Chondrocyte (in vitro differentiated cells): ENCODE measurements at regions not wholly inside any gene's neighbourhood (a gene's known extent, or its start where the extent isn't known, plus 50 kb on each side); places are given as distances from the start of the nearest gene placed in this dataset.

Experiments
- DNase-seq: peaks from one replicate; pipeline ENCODE4 v3.0.0; 2021; ENCODE audit warnings: mixed read lengths, low spot score
- H3K27ac Mint-ChIP-seq: one replicate; pipeline ENCODE4 v1.8.0; 2021; ENCODE audit warnings: mild to moderate bottlenecking, moderate library complexity, mixed read lengths; ENCODE audit not compliant: unreplicated experiment
- H3K27me3 Mint-ChIP-seq: 2 replicates; pipeline ENCODE4 v1.8.0; 2021; ENCODE audit warnings: low read depth, mixed read lengths
- H3K36me3 Mint-ChIP-seq: 2 replicates; pipeline ENCODE4 v1.8.0; 2021; ENCODE audit warnings: low read depth, mixed read lengths
- H3K4me1 Mint-ChIP-seq: 2 replicates; pipeline ENCODE4 v1.8.0; 2021; ENCODE audit warnings: low read depth, mild to moderate bottlenecking, mixed read lengths
- H3K4me3 Mint-ChIP-seq: one replicate; pipeline ENCODE4 v1.8.0; 2021; ENCODE audit warnings: mild to moderate bottlenecking, moderate library complexity, mixed read lengths; ENCODE audit not compliant: unreplicated experiment
- H3K9me3 Mint-ChIP-seq: 2 replicates; pipeline ENCODE4 v1.8.0; 2021; ENCODE audit warnings: low read depth, mixed read lengths
- TF ChIP-seq, protein P1 (sequence below): fragments of 200-600 bp; sonication (generic); IDR thresholded peaks from 2 replicates; pipeline ENCODE4 v1.5.0; 2021; ENCODE audit warnings: antibody characterized with exemption, mild to moderate bottlenecking, moderate library complexity

DNA sequence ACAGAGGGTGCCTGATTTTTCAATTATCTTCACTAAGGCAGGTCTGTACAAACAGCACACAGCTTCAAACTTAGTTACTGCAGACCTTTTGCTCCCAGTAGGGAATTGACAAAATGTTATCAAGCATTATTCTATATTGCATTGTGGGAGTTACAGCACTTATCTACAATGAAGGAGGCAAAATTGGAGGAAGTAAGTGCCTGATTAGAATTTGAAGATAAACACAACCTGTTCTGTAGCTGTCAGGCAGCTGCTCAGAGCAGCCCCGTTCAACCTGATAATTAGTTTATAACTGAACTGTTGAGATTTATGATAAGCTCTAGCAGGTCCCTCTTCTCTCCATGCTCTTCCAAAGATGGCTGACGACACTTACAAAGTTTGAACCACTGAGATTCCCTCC is 364.4 kb upstream of the CYRIA start:
- H3K4me1 Mint-ChIP-seq, result no peaks in the 10 kb centered on the region
- H3K27me3 Mint-ChIP-seq, result peaks cover 7% of the 10 kb centered on the region
- H3K9me3 Mint-ChIP-seq, result peaks cover 5% of the 10 kb centered on the region
- H3K36me3 Mint-ChIP-seq, result no peaks in the 10 kb centered on the region
- no peak overlapping the region for H3K27ac Mint-ChIP-seq
- no peak overlapping the region for H3K4me3 Mint-ChIP-seq
- TF ChIP-seq, protein P1, sequence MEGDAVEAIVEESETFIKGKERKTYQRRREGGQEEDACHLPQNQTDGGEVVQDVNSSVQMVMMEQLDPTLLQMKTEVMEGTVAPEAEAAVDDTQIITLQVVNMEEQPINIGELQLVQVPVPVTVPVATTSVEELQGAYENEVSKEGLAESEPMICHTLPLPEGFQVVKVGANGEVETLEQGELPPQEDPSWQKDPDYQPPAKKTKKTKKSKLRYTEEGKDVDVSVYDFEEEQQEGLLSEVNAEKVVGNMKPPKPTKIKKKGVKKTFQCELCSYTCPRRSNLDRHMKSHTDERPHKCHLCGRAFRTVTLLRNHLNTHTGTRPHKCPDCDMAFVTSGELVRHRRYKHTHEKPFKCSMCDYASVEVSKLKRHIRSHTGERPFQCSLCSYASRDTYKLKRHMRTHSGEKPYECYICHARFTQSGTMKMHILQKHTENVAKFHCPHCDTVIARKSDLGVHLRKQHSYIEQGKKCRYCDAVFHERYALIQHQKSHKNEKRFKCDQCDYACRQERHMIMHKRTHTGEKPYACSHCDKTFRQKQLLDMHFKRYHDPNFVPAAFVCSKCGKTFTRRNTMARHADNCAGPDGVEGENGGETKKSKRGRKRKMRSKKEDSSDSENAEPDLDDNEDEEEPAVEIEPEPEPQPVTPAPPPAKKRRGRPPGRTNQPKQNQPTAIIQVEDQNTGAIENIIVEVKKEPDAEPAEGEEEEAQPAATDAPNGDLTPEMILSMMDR, result no peak
- no peak for DNase-seq

DNA sequence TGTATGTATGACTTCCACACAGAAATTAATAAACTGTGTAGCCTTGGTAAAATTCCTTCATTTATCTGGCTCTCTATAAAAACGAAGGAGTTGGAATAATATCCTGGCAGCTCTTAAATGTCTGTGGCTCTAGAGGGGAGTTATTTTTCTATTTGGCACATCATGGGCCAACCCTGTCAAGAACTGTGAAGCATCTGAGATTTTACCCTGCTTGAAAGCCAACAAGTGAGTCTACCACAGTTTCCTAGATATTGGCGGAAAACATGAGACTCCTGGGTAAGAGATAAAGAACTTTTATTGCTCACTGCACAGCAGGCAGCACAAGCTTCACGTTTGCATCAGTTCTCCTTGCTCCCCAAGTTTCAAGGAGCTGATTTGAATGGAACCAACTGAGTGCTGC is 346.7 kb upstream of the CYRIA start:
- no peaks in the 10 kb centered on the region for H3K27me3 Mint-ChIP-seq
- H3K36me3 Mint-ChIP-seq, result no peaks in the 10 kb centered on the region
- H3K27ac Mint-ChIP-seq, result no peak overlapping the region
- no peaks in the 10 kb centered on the region for H3K9me3 Mint-ChIP-seq
- TF ChIP-seq, protein P1, result no peak
- no peak for DNase-seq
- H3K4me1 Mint-ChIP-seq, result no peaks in the 10 kb centered on the region
- no peak overlapping the region for H3K4me3 Mint-ChIP-seq

DNA sequence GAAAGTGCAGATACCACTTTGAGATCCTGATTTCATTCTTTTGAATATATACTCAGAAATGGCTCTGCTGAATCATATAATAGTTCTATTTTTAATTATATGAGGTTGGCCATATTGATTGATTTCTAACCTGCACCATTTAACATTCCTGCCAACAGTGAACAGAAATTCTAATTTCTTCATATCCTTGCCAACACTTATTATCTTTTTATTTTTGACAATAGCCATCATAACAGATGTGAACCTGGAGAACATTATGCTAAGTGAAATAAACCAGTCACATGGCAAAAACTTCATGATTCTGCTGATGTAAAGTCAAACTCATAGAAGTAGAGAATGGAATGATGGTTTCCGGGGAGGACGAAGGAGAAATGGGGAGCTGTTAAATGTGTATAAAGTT is 344.5 kb upstream of the CYRIA start:
- Mint-ChIP-seq H3K4me1 (no peaks in the 10 kb centered on the region), H3K36me3 (no peaks in the 10 kb centered on the region), H3K9me3 (no peaks in the 10 kb centered on the region), H3K27ac (no peak overlapping the region), H3K4me3 (no peak overlapping the region), H3K27me3 (no peaks in the 10 kb centered on the region)
- DNase-seq, result no peak
- TF ChIP-seq, protein P1, result no peak

DNA sequence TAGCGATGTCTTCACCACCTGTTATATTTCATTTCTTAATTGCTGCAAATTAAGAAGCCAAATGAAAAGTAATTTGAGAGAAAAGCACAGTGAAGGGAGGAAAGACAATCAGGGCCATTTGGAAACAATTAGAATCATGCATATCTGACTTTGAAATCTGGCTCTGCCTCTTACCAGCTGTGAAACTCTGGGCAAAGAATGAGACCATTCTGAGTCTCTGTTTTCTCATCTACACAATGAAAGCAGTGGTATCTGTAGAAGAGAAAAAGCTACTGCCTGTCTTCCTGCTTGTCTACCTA is 334.5 kb upstream of the CYRIA start:
- Mint-ChIP-seq H3K9me3 (peaks cover 20% of the 10 kb centered on the region), H3K36me3 (no peaks in the 10 kb centered on the region), H3K27me3 (no peaks in the 10 kb centered on the region), H3K4me3 (no peak overlapping the region), H3K27ac (no peak overlapping the region), H3K4me1 (no peaks in the 10 kb centered on the region)
- no peak for DNase-seq
- TF ChIP-seq, protein P1, result no peak

- H3K4me1 Mint-ChIP-seq, result no peaks in the 10 kb centered on the region
- H3K27ac Mint-ChIP-seq, result no peak overlapping the region
Measured at GRCh38 chr2:16999347-17000183, 333.9 kb upstream of the CYRIA start.

More at GRCh38 chr2:16999347-17000183, 333.9 kb upstream of the CYRIA start:
- Mint-ChIP-seq H3K27me3 (no peaks in the 10 kb centered on the region), H3K36me3 (no peaks in the 10 kb centered on the region), H3K4me3 (no peak overlapping the region), H3K9me3 (peaks cover 26% of the 10 kb centered on the region)
- no peak for DNase-seq
- TF ChIP-seq, protein P1, result no peak
